SKM-1 (cell line): ENCODE measurements at regions not wholly inside any gene's neighbourhood (a gene's known extent, or its start where the extent isn't known, plus 50 kb on each side); places are given as distances from the start of the nearest gene placed in this dataset.

Experiments
- DNase-seq: peaks from one replicate; lab custom pipeline; 2025; ENCODE audit not compliant: unreplicated experiment; lab: John Stamatoyannopoulos, UW

- DNase-seq, result no peak
Observed at GRCh38 chr2:16282511-16282910, 342.2 kb downstream of the MYCN start.

- DNase-seq, result peak; percentile 37
Observed at GRCh38 chr2:16281451-16282335, 341.3 kb downstream of the MYCN start.

GRCh38 chr2:16280081-16280480 lies 339.7 kb downstream of the MYCN start:
- DNase-seq, result no peak

GRCh38 chr2:16279641-16280040 lies 339.3 kb downstream of the MYCN start:
- no peak for DNase-seq

- no peak for DNase-seq
Observed at GRCh38 chr2:16279201-16279570, 338.8 kb downstream of the MYCN start.

- no peak for DNase-seq
Observed at GRCh38 chr2:16278421-16279200, 338.3 kb downstream of the MYCN start.

- DNase-seq, result no peak
Observed at GRCh38 chr2:16277117-16277516, 336.8 kb downstream of the MYCN start.

GRCh38 chr2:16275661-16276060 lies 335.3 kb downstream of the MYCN start:
- DNase-seq, result no peak

- no peak for DNase-seq
Observed at GRCh38 chr2:16275131-16275530, 334.8 kb downstream of the MYCN start.

- DNase-seq, result no peak
Observed at GRCh38 chr2:16273111-16273510, 332.8 kb downstream of the MYCN start.

GRCh38 chr2:16272038-16272788 lies 331.9 kb downstream of the MYCN start:
- DNase-seq, result no peak

GRCh38 chr2:16271231-16271896 lies 331.0 kb downstream of the MYCN start:
- peak; percentile 45 for DNase-seq

GRCh38 chr2:16270441-16270840 lies 330.1 kb downstream of the MYCN start:
- DNase-seq, result no peak

- DNase-seq, result no peak
Observed at GRCh38 chr2:16268301-16269000, 328.1 kb downstream of the MYCN start.

GRCh38 chr2:16266571-16266970 lies 326.2 kb downstream of the MYCN start:
- no peak for DNase-seq

GRCh38 chr2:16264931-16265540 lies 324.7 kb downstream of the MYCN start:
- no peak for DNase-seq

- DNase-seq, result no peak
Observed at GRCh38 chr2:16264491-16264890, 324.1 kb downstream of the MYCN start.

- DNase-seq, result no peak
Observed at GRCh38 chr2:16263241-16263890, 323.0 kb downstream of the MYCN start.

GRCh38 chr2:16262526-16263178 lies 322.3 kb downstream of the MYCN start:
- no peak for DNase-seq
